ENCODE measurements at regions not wholly inside any gene's neighbourhood (a gene's known extent, or its start where the extent isn't known, plus 50 kb on each side); places are given as distances from the start of the nearest gene placed in this dataset.

- TF ChIP-seq, protein P1, sequence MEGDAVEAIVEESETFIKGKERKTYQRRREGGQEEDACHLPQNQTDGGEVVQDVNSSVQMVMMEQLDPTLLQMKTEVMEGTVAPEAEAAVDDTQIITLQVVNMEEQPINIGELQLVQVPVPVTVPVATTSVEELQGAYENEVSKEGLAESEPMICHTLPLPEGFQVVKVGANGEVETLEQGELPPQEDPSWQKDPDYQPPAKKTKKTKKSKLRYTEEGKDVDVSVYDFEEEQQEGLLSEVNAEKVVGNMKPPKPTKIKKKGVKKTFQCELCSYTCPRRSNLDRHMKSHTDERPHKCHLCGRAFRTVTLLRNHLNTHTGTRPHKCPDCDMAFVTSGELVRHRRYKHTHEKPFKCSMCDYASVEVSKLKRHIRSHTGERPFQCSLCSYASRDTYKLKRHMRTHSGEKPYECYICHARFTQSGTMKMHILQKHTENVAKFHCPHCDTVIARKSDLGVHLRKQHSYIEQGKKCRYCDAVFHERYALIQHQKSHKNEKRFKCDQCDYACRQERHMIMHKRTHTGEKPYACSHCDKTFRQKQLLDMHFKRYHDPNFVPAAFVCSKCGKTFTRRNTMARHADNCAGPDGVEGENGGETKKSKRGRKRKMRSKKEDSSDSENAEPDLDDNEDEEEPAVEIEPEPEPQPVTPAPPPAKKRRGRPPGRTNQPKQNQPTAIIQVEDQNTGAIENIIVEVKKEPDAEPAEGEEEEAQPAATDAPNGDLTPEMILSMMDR (IDR thresholded peaks at IDR 0.05) = no peak
These were observed 89.8 kb upstream of the MBOAT2 start for GRCh38 chr2:9093324-9093723.

DNA sequence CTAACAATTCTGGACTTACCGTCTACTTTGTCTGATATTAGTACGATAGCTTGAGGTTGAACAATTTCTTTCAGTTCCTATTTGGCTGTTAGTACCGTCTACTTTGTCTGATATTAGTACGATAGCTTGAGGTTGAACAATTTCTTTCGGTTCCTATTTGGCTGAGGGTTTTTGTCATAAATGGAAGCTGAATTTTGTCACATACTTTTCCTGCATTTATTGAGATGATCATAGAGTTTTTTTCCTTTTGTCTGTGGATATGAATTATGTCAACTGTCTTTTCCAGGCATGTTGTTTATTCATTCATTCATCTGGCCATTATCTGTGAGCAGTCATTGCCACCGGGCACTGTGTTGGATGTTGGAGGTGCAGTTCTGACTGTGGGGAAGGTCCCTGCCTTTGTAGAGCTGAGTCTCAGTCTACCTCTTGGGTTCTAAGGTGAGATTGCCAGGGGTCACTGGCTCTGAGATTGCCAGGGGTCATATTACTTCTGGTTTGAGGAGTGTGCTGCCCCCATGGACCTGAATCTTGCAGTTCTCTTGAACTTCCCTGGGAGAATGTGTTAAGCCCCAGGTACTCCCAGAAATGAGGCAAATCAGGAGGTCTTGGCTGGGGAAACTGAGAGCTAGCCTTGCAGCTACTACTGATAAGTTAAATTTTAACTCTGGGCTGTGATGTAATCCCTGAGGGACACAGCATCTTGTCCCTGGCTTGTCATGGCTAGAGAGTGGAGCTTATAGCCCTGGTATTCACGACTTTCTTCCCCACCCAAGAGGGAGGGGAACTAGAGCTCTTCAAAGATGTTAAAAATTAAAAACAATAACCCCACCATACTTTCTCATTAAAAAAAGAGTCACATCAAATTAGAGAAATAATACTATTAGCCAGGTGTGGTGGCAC, 89.1 kb upstream of the MBOAT2 start:
- TF ChIP-seq, protein P1 (IDR thresholded peaks at IDR 0.05) = no peak

DNA sequence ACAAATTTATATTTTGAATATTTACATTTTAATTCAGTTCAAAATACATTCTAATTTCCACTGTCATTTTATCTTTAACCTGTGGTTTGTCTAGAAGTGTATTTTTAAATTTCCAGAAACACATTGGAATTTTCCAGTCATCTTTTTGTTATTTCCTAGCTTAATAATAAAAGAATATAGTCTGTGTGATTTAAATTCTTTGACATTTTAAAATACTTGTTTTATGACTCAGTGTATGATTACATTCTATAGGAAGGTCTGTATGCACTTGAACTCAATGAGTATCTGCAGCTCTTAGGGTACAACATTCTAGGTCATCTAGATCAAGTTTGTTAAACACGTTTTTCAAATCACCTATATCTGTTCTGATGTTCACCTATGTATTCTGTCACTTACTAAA, 88.3 kb upstream of the MBOAT2 start:
- TF ChIP-seq, protein P1 (IDR thresholded peaks at IDR 0.05) = no peak

GRCh38 chr2:9089831-9090230, 86.3 kb upstream of the MBOAT2 start:
- TF ChIP-seq, protein P1 (IDR thresholded peaks at IDR 0.05) = no peak

- TF ChIP-seq, protein P1 (IDR thresholded peaks at IDR 0.05) = no peak
These were observed 83.7 kb upstream of the MBOAT2 start for GRCh38 chr2:9087121-9087681.

DNA sequence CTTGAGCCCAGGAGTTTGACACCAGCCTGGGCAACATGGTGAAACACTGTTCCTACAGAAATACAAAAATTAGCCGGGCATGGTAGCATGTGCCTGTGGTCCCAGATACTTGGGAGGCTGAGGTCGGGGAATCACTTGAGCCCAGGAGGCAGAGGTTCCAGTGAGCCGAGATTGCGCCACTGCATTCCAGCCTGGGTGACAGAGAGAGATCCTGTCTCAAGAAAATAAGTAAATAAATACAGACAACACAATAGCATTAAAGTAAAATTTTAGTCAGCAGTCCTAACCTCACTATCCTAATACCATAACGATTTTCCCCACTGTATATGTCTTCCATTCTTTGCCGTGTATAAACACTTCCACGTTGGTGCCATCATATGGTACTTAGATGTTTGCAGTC, 83.0 kb upstream of the MBOAT2 start:
- TF ChIP-seq, protein P1 (IDR thresholded peaks at IDR 0.05) = no peak

- TF ChIP-seq, protein P1 (IDR thresholded peaks at IDR 0.05) = no peak
These were observed 81.9 kb upstream of the MBOAT2 start for GRCh38 chr2:9085353-9085752.

Measured in LNCAP (cell line).